ENCODE measurements at regions not wholly inside any gene's neighbourhood (a gene's known extent, or its start where the extent isn't known, plus 50 kb on each side); places are given as distances from the start of the nearest gene placed in this dataset.

GRCh38 chr14:54213536-54213935, 183.3 kb upstream of the CDKN3 start:
- no peak for DNase-seq

GRCh38 chr14:54216827-54217226, 180.0 kb upstream of the CDKN3 start:
- no peak for DNase-seq

- no peak for DNase-seq
Measured at GRCh38 chr14:54219261-54220070, 177.3 kb upstream of the CDKN3 start.

- DNase-seq = no peak
Measured at GRCh38 chr14:54220071-54220703, 176.6 kb upstream of the CDKN3 start.

- DNase-seq = no peak
Measured at GRCh38 chr14:54220704-54221431, 175.9 kb upstream of the CDKN3 start.

- no peak for DNase-seq
Measured at GRCh38 chr14:54221432-54221803, 175.4 kb upstream of the CDKN3 start.

GRCh38 chr14:54221971-54222370, 174.8 kb upstream of the CDKN3 start:
- no peak for DNase-seq

- no peak for DNase-seq
Measured at GRCh38 chr14:54223831-54224402, 172.9 kb upstream of the CDKN3 start.

- no peak for DNase-seq
Measured at GRCh38 chr14:54225457-54226060, 171.2 kb upstream of the CDKN3 start.

GRCh38 chr14:54226103-54226502, 170.7 kb upstream of the CDKN3 start:
- no peak for DNase-seq

- DNase-seq = no peak
Measured at GRCh38 chr14:54226558-54226957, 170.2 kb upstream of the CDKN3 start.

- DNase-seq = no peak
Measured at GRCh38 chr14:54229136-54229535, 167.7 kb upstream of the CDKN3 start.

GRCh38 chr14:54230645-54231044, 166.2 kb upstream of the CDKN3 start:
- no peak for DNase-seq

GRCh38 chr14:54232735-54233134, 164.1 kb upstream of the CDKN3 start:
- DNase-seq = no peak

GRCh38 chr14:54241517-54241916, 155.3 kb upstream of the CDKN3 start:
- no peak for DNase-seq

- no peak for DNase-seq
Measured at GRCh38 chr14:54251356-54251755, 145.5 kb upstream of the CDKN3 start.

- DNase-seq = no peak
Measured at GRCh38 chr14:54252072-54252730, 144.6 kb upstream of the CDKN3 start.

- DNase-seq = no peak
Measured at GRCh38 chr14:54253195-54253947, 143.4 kb upstream of the CDKN3 start.

- DNase-seq = no peak
Measured at GRCh38 chr14:54256156-54256555, 140.7 kb upstream of the CDKN3 start.

GRCh38 chr14:54257424-54257823, 139.4 kb upstream of the CDKN3 start:
- DNase-seq = no peak

GRCh38 chr14:54258382-54258781, 138.4 kb upstream of the CDKN3 start:
- no peak for DNase-seq

GRCh38 chr14:54259821-54260220, 137.0 kb upstream of the CDKN3 start:
- DNase-seq = no peak
